ENCODE measurements at regions not wholly inside any gene's neighbourhood (a gene's known extent, or its start where the extent isn't known, plus 50 kb on each side); places are given as distances from the start of the nearest gene placed in this dataset.

DNA sequence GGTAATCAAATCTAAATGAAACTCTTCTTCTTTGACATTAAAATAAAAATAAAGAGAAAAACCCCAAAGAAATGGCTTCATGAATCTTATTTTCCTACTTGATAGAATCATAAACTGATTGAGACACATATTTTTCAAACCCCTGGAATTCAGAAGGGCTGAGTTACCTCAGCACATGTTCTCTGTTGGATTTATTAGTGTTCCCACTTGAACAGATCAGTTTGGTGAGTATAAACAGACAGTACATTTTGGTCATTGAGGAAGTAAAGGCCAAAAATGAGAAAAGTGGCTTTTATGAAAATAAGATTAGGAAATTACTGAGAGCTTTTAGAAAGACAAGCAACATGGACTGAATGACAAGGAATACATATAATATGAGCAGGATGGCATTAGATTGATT is 620.4 kb downstream of the ANKRD50 start:
- TF ChIP-seq, protein P1, sequence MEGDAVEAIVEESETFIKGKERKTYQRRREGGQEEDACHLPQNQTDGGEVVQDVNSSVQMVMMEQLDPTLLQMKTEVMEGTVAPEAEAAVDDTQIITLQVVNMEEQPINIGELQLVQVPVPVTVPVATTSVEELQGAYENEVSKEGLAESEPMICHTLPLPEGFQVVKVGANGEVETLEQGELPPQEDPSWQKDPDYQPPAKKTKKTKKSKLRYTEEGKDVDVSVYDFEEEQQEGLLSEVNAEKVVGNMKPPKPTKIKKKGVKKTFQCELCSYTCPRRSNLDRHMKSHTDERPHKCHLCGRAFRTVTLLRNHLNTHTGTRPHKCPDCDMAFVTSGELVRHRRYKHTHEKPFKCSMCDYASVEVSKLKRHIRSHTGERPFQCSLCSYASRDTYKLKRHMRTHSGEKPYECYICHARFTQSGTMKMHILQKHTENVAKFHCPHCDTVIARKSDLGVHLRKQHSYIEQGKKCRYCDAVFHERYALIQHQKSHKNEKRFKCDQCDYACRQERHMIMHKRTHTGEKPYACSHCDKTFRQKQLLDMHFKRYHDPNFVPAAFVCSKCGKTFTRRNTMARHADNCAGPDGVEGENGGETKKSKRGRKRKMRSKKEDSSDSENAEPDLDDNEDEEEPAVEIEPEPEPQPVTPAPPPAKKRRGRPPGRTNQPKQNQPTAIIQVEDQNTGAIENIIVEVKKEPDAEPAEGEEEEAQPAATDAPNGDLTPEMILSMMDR (IDR thresholded peaks at IDR 0.05): no peak
- intact Hi-C loops (cut with DNase I): no loop called here
- DNase-seq (no peak), ATAC-seq (no peak)
- H3K36me3 ChIP-seq: no peaks in the 10 kb centered on the region
- H3K27ac ChIP-seq: no peak overlapping the region
- no peaks in the 10 kb centered on the region for H3K9me3 ChIP-seq
- H3K27me3 ChIP-seq: no peaks in the 10 kb centered on the region
- no peak overlapping the region for H3K4me3 ChIP-seq
- H3K4me1 ChIP-seq: no peaks in the 10 kb centered on the region

DNA sequence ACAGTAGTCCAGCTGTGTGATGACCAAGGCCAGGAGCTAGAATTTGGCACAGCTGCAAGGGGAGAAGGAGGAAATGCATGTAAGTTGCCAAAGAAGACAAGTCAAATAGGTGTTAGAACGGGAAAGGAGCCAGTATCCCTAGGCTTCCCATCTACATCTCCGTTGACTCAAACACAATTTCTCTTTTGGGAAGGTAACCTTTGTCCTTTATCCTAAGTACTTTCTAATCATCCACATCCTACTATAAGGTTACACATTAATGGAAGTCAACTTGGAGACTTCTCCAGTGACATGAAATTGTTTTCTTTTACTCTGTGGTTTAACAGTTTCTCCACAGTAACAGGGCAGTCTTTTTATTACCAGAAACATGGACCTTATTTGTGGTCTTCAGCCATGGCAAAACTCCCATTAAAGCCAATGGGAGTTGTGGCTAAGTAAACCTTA is 620.0 kb downstream of the ANKRD50 start:
- Histone ChIP-seq H3K4me1 (no peaks in the 10 kb centered on the region), H3K36me3 (no peaks in the 10 kb centered on the region), H3K27me3 (no peaks in the 10 kb centered on the region), H3K4me3 (no peak overlapping the region), H3K9me3 (no peaks in the 10 kb centered on the region), H3K27ac (no peak overlapping the region)
- intact Hi-C loops (cut with DNase I): no loop called here
- DNase-seq: no peak
- ATAC-seq: no peak
- TF ChIP-seq, protein P1 (IDR thresholded peaks at IDR 0.05): no peak

DNA sequence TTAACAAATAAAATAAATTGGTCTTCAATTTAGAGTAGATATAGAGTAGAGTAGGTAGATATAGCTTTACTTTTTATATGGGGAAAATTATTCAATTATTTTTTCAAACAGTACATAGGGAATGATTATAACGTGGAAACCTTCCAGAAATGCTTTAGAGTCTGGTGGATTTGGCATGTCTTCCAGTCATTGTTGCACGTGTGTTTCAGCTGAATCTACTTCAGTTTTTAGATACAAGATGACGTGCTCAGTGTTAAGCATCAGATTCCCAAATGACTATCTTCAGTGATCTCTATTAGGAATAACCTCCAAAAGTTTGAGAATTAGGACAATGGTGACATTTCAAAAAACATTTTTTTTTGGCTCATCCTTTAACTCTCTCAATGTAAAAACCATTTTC is 616.9 kb downstream of the ANKRD50 start:
- TF ChIP-seq, protein P1 (IDR thresholded peaks at IDR 0.05): no peak
- Histone ChIP-seq H3K4me1 (no peaks in the 10 kb centered on the region), H3K36me3 (no peaks in the 10 kb centered on the region), H3K27ac (no peak overlapping the region), H3K27me3 (no peaks in the 10 kb centered on the region), H3K9me3 (no peaks in the 10 kb centered on the region), H3K4me3 (no peak overlapping the region)
- DNase-seq: no peak
- no peak for ATAC-seq
- intact Hi-C loops (cut with DNase I): no loop called here

DNA sequence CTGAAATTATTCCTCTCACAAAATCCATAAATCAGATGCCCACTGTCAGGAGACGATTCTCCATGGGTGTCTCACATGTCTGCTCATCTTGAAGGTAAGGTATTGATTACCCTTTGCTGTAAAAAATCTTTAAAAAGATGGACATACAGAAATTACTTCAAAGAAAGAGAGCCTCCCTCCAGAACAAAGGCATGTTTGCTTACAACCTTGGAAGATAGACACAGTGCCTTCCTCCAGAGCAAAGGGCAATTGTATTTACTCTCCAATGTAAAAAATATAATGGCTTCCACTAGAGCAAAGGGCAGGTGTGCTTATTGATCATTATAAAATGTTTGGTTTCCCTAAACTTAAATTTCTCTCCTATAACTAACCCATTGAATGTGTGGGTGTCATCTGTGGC is 616.2 kb downstream of the ANKRD50 start:
- no peak for DNase-seq
- TF ChIP-seq, protein P1 (IDR thresholded peaks at IDR 0.05): no peak
- Histone ChIP-seq H3K9me3 (no peaks in the 10 kb centered on the region), H3K4me1 (no peaks in the 10 kb centered on the region), H3K36me3 (no peaks in the 10 kb centered on the region), H3K27me3 (no peaks in the 10 kb centered on the region), H3K27ac (no peak overlapping the region), H3K4me3 (no peak overlapping the region)
- intact Hi-C loops (cut with DNase I): no loop called here
- ATAC-seq: no peak

DNA sequence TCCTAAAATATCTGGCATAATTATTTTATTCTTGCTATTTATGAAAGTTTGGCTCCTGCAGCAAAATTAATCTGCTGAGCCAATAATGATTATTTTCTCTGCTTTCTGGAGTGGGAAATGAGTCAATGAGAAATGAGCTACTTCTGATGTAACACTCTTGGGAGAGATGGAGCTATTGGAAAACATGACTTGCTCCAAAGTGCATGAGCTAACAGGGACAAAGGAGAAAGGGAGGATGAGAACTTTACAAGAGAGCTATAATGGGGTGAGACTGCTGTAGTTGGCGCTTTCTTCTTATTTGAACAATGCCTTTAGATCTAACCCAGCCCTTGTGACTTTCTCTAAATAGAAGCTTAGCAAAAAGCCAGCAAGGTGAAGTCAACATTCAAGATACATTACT is 615.1 kb downstream of the ANKRD50 start:
- Histone ChIP-seq H3K4me1 (no peaks in the 10 kb centered on the region), H3K36me3 (no peaks in the 10 kb centered on the region), H3K27me3 (no peaks in the 10 kb centered on the region), H3K27ac (no peak overlapping the region), H3K4me3 (no peak overlapping the region), H3K9me3 (no peaks in the 10 kb centered on the region)
- intact Hi-C loops (cut with DNase I): no loop called here
- ATAC-seq (no peak), DNase-seq (no peak)
- TF ChIP-seq, protein P1 (IDR thresholded peaks at IDR 0.05): no peak

DNA sequence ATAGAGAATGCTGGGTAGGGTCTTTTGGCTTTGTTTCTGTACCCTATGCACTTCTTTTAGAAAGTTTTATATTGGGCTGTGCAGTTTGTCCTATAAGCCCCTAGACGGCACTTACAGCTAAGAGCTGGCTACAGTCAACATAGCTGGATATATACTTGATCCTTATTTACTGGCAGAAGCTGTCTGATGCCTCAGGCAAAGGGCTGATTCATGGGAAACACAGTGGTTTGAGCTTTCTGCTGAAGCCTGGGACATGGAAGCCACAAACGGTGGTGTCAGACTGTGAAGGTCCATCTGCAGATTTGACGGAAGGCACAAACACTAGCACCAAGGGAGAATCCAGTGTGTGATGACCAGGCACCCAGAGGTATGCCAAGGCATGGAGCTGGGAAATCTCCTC is 608.4 kb downstream of the ANKRD50 start:
- no peak for ATAC-seq
- TF ChIP-seq, protein P1 (IDR thresholded peaks at IDR 0.05): no peak
- no peaks in the 10 kb centered on the region for H3K9me3 ChIP-seq

More for the DNA sequence above, 608.4 kb downstream of the ANKRD50 start:
- Histone ChIP-seq H3K4me1 (no peaks in the 10 kb centered on the region), H3K27ac (no peak overlapping the region), H3K27me3 (no peaks in the 10 kb centered on the region), H3K36me3 (no peaks in the 10 kb centered on the region), H3K4me3 (no peak overlapping the region)
- intact Hi-C loops (cut with DNase I): no loop called here
- no peak for DNase-seq
